ENCODE measurements at regions not wholly inside any gene's neighbourhood (a gene's known extent, or its start where the extent isn't known, plus 50 kb on each side); places are given as distances from the start of the nearest gene placed in this dataset.

DNA sequence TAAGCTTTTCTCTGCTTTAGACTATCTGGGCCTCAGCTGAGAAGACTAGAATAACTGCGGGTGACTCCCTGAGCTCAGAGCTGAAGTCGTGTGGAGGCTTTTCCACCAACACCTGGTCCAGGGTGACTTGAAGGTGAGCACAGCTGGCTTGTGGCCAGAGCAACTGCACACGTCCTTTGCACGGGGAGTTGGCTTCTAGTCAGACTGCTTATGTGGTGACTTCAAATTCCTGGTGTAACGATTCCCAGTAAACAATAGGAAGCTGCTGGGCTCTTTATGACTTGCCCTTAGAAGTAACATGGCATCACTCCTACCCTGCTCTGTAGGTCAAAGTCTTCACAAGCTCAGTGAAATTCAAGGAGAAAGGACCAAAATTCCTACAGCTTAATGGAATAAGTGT, 800.6 kb upstream of the CDH6 start:
- TF ChIP-seq, protein P1, sequence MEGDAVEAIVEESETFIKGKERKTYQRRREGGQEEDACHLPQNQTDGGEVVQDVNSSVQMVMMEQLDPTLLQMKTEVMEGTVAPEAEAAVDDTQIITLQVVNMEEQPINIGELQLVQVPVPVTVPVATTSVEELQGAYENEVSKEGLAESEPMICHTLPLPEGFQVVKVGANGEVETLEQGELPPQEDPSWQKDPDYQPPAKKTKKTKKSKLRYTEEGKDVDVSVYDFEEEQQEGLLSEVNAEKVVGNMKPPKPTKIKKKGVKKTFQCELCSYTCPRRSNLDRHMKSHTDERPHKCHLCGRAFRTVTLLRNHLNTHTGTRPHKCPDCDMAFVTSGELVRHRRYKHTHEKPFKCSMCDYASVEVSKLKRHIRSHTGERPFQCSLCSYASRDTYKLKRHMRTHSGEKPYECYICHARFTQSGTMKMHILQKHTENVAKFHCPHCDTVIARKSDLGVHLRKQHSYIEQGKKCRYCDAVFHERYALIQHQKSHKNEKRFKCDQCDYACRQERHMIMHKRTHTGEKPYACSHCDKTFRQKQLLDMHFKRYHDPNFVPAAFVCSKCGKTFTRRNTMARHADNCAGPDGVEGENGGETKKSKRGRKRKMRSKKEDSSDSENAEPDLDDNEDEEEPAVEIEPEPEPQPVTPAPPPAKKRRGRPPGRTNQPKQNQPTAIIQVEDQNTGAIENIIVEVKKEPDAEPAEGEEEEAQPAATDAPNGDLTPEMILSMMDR (IDR thresholded peaks at IDR 0.05; ENCODE audit: insufficient read depth, low read depth, low read length, missing control alignments): no peak
- DNase-seq (ENCODE audit: low read depth): peak; percentile 19
- H3K4me3 ChIP-seq (ENCODE audit: low read length): no peak overlapping the region

DNA sequence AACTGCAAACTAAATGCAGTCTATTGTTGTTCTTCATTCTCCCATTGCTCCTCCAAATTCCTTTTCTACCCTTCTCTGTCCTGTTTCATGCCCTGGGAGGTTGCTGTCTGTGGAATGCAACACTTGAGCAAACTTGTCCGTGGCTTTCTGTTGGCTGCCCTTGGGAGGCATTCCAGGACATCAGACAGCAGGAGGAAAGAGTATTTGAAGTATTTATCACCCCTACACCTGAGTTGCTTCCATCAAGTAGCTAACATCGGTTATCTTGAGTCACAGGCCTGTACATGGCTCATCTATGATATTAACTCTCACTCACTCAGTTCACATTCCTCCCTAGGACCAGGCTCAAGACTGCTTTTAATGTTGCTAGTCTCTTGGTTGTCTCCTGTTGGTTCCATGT, 803.4 kb upstream of the CDH6 start:
- H3K4me3 ChIP-seq (ENCODE audit: low read length): no peak overlapping the region
- peak; percentile 70 for DNase-seq (ENCODE audit: low read depth)
- TF ChIP-seq, protein P1 (IDR thresholded peaks at IDR 0.05; ENCODE audit: insufficient read depth, low read depth, low read length, missing control alignments): no peak

DNA sequence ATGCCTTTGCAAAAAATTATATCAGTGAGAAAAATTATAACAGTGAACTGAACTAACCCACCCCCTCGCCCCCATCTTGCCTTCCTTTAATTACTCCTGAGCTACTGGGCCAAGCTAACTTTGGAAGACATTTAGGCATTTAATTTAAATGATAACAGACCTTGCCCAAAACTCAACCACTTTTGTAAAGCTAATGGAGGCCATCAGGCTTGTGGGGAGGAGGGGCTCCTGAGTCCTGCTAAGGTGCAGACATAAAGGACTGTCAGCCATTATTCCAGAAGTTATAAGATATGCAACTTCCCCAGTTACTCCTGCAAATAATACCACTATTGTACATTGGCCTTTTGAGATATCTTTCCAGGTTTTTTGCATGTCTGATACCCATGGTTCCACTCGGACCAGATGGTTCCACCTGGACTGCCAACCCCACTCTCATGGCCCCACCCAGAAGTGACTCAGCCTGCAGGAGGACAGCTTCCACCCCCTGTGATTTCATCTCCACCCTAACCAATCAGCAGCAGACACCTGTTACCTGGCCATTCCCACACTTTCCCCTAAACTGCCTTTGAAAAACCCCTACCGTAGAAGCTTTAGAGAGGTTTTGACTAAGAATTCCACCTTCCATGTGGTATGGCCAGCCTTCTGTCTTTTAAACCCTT, 805.4 kb upstream of the CDH6 start:
- DNase-seq (ENCODE audit: low read depth): no peak
- H3K4me3 ChIP-seq (ENCODE audit: low read length): no peak overlapping the region
- TF ChIP-seq, protein P1 (IDR thresholded peaks at IDR 0.05; ENCODE audit: insufficient read depth, low read depth, low read length, missing control alignments): no peak

DNA sequence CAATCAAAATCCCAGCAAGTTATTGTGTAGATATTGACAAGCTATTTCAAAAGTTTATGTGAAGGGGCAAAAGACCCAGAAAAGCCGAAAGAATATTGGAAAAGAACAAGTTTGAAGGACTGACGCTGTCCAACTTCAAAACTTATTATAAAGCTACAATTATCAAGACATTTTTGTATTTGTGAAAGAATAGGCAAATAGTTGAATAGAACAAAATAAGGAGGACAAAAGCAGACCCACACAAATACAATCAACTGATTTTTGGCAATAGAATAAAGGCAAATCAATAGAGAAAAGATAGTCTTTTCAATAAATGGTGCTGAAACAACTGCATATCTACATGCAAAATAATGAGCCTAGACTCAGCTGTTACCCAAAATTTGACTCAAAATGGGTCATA, 807.7 kb upstream of the CDH6 start:
- TF ChIP-seq, protein P1 (IDR thresholded peaks at IDR 0.05; ENCODE audit: insufficient read depth, low read depth, low read length, missing control alignments): no peak
- no peak overlapping the region for H3K4me3 ChIP-seq (ENCODE audit: low read length)
- DNase-seq (ENCODE audit: low read depth): no peak

DNA sequence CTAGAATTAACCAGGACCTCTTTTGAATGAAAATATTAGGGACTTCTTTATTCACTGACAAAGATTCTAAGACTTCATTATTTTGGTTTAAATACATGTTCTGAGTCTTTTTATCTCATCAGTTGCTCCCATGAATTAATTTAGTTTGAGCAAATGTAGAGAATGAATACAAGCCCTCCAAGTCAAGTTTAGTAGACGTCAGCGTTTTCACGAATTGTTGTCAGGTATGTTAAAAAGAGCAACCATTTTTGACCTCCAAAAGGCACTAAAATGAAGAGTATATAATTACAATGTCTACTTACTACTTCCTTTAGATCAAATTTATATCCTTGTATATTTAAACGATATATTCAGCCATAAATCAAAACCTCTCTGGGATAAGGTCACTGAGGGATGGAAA, 809.3 kb upstream of the CDH6 start:
- no peak for DNase-seq (ENCODE audit: low read depth)
- no peak overlapping the region for H3K4me3 ChIP-seq (ENCODE audit: low read length)
- TF ChIP-seq, protein P1 (IDR thresholded peaks at IDR 0.05; ENCODE audit: insufficient read depth, low read depth, low read length, missing control alignments): no peak

DNA sequence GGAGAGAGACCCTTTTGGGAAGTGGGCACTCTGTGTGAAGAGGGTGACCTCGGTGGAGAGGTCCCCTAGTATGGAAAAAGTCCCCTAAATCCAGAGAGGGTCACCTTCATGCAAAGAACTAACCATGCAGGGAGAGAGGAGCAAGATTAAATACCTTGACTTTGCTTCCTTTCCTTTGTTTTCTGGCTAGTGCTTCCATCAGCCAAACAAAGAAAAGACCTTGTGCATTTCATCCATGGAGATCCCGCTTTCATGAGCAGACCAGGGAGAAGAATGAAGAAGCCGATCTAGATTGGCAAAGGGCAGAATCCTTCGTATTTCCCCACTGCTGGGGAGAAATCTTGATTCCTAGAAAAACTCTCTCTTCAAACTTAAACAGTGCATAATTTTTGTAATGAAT, 813.3 kb upstream of the CDH6 start:
- no peak overlapping the region for H3K4me3 ChIP-seq (ENCODE audit: low read length)
- TF ChIP-seq, protein P1 (IDR thresholded peaks at IDR 0.05; ENCODE audit: insufficient read depth, low read depth, low read length, missing control alignments): no peak
- DNase-seq (ENCODE audit: low read depth): no peak

DNA sequence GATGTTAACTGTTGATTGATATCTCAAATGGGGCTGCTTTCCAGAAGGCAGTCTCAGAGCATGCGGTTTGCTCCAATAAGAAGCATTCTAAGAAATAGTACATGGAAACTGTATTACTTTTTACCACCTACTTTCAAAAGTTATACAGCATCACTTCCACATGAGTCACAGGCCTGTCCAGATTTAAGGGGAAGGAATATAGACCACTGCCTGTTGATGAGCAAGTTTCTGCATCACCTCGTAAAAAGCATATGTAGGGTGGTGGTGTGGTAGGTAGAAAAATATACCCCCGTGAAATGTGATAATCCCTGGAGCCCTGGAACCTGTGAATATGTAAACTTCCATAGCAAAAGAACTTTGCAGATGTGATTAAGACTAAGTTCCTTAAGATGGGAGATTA, 816.6 kb upstream of the CDH6 start:
- no peak overlapping the region for H3K4me3 ChIP-seq (ENCODE audit: low read length)
- TF ChIP-seq, protein P1 (IDR thresholded peaks at IDR 0.05; ENCODE audit: insufficient read depth, low read depth, low read length, missing control alignments): no peak
- DNase-seq (ENCODE audit: low read depth): no peak

Data from epithelial cell of esophagus (primary cell).